ENCODE measurements at regions not wholly inside any gene's neighbourhood (a gene's known extent, or its start where the extent isn't known, plus 50 kb on each side); places are given as distances from the start of the nearest gene placed in this dataset.

GRCh38 chr1:106111044-106111443, 945.4 kb upstream of the PRMT6 start:
- H3K36me3 ChIP-seq (ENCODE audit: control insufficient read depth in 1 of 2, insufficient read depth in 2 of 2, low read length in 2 of 2), result no peaks in the 10 kb centered on the region
- peaks cover 0 to 2% of the 10 kb centered on the region in 2 donors for H3K9me3 ChIP-seq (ENCODE audit: control insufficient read depth in 1 of 2, low read length in 2 of 2)
- H3K4me1 ChIP-seq (ENCODE audit: control insufficient read depth in 1 of 2, insufficient read depth in 2 of 2, low read length in 2 of 2), result no peaks in the 10 kb centered on the region
- H3K27ac ChIP-seq (ENCODE audit: low read length), result no peak overlapping the region
- no peaks in the 10 kb centered on the region for H3K27me3 ChIP-seq (ENCODE audit: low read depth, low read length)
- H3K4me3 ChIP-seq (ENCODE audit: low read depth in 1 of 2, low read length in 2 of 2), result no peak overlapping the region

- Histone ChIP-seq H3K4me3 (ENCODE audit: low read depth in 1 of 2, low read length in 2 of 2) (no peak overlapping the region), H3K36me3 (ENCODE audit: control insufficient read depth in 1 of 2, insufficient read depth in 2 of 2, low read length in 2 of 2) (no peaks in the 10 kb centered on the region), H3K27ac (ENCODE audit: low read length) (no peak overlapping the region), H3K9me3 (ENCODE audit: control insufficient read depth in 1 of 2, low read length in 2 of 2) (peaks cover 0 to 2% of the 10 kb centered on the region in 2 donors), H3K4me1 (ENCODE audit: control insufficient read depth in 1 of 2, insufficient read depth in 2 of 2, low read length in 2 of 2) (no peaks in the 10 kb centered on the region), H3K27me3 (ENCODE audit: low read depth, low read length) (no peaks in the 10 kb centered on the region)
Measured at GRCh38 chr1:106113851-106114250, 942.6 kb upstream of the PRMT6 start.

DNA sequence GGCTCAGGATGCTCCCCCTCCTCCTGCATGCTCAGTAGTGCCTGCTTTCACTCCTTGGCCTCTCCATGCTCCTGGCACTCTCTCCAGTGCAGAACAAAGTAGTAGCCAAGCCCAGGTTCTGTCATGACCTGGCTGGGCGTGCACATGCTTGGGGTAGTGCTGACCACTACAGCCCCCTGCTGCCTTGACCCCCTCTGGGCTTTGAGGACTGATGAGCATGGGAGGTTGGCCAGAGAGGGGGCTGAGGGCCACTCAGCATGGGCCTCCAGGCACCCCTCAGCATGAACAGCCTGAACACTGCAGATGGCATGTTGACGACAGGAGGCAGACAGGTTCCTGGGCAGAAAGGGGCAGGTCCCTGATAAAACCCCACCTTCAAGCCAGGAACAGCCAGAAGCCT, 935.7 kb upstream of the PRMT6 start:
- Histone ChIP-seq H3K27ac (ENCODE audit: low read length) (no peak overlapping the region), H3K4me1 (ENCODE audit: control insufficient read depth in 1 of 2, insufficient read depth in 2 of 2, low read length in 2 of 2) (no peaks in the 10 kb centered on the region), H3K9me3 (ENCODE audit: control insufficient read depth in 1 of 2, low read length in 2 of 2) (peaks cover 0 to 5% of the 10 kb centered on the region in 2 donors), H3K4me3 (ENCODE audit: low read depth in 1 of 2, low read length in 2 of 2) (no peak overlapping the region), H3K27me3 (ENCODE audit: low read depth, low read length) (no peaks in the 10 kb centered on the region), H3K36me3 (ENCODE audit: control insufficient read depth in 1 of 2, insufficient read depth in 2 of 2, low read length in 2 of 2) (no peaks in the 10 kb centered on the region)

- Histone ChIP-seq H3K4me3 (ENCODE audit: low read depth in 1 of 2, low read length in 2 of 2) (no peak overlapping the region), H3K4me1 (ENCODE audit: control insufficient read depth in 1 of 2, insufficient read depth in 2 of 2, low read length in 2 of 2) (no peaks in the 10 kb centered on the region), H3K36me3 (ENCODE audit: control insufficient read depth in 1 of 2, insufficient read depth in 2 of 2, low read length in 2 of 2) (no peaks in the 10 kb centered on the region), H3K27me3 (ENCODE audit: low read depth, low read length) (no peaks in the 10 kb centered on the region), H3K9me3 (ENCODE audit: control insufficient read depth in 1 of 2, low read length in 2 of 2) (peaks cover 0 to 5% of the 10 kb centered on the region in 2 donors), H3K27ac (ENCODE audit: low read length) (no peak overlapping the region)
Measured at GRCh38 chr1:106121728-106122127, 934.7 kb upstream of the PRMT6 start.

GRCh38 chr1:106134561-106134960, 921.9 kb upstream of the PRMT6 start:
- Histone ChIP-seq H3K27ac (ENCODE audit: low read length) (no peak overlapping the region), H3K4me1 (ENCODE audit: control insufficient read depth in 1 of 2, insufficient read depth in 2 of 2, low read length in 2 of 2) (no peaks in the 10 kb centered on the region), H3K4me3 (ENCODE audit: low read depth in 1 of 2, low read length in 2 of 2) (no peak overlapping the region), H3K27me3 (ENCODE audit: low read depth, low read length) (no peaks in the 10 kb centered on the region), H3K9me3 (ENCODE audit: control insufficient read depth in 1 of 2, low read length in 2 of 2) (no peaks in the 10 kb centered on the region), H3K36me3 (ENCODE audit: control insufficient read depth in 1 of 2, insufficient read depth in 2 of 2, low read length in 2 of 2) (no peaks in the 10 kb centered on the region)

GRCh38 chr1:106173101-106173500, 883.4 kb upstream of the PRMT6 start:
- H3K27ac ChIP-seq (ENCODE audit: low read length), result no peak overlapping the region
- H3K36me3 ChIP-seq (ENCODE audit: control insufficient read depth in 1 of 2, insufficient read depth in 2 of 2, low read length in 2 of 2), result no peaks in the 10 kb centered on the region
- no peaks in the 10 kb centered on the region for H3K4me1 ChIP-seq (ENCODE audit: control insufficient read depth in 1 of 2, insufficient read depth in 2 of 2, low read length in 2 of 2)
- H3K9me3 ChIP-seq (ENCODE audit: control insufficient read depth in 1 of 2, low read length in 2 of 2), result peaks cover 0 to 2% of the 10 kb centered on the region in 2 donors
- H3K27me3 ChIP-seq (ENCODE audit: low read depth, low read length), result no peaks in the 10 kb centered on the region
- H3K4me3 ChIP-seq (ENCODE audit: low read depth in 1 of 2, low read length in 2 of 2), result no peak overlapping the region

- H3K27ac ChIP-seq (ENCODE audit: low read length), result no peak overlapping the region
- no peaks in the 10 kb centered on the region for H3K36me3 ChIP-seq (ENCODE audit: control insufficient read depth in 1 of 2, insufficient read depth in 2 of 2, low read length in 2 of 2)
- no peaks in the 10 kb centered on the region for H3K9me3 ChIP-seq (ENCODE audit: control insufficient read depth in 1 of 2, low read length in 2 of 2)
- no peak overlapping the region for H3K4me3 ChIP-seq (ENCODE audit: low read depth in 1 of 2, low read length in 2 of 2)
- H3K4me1 ChIP-seq (ENCODE audit: control insufficient read depth in 1 of 2, insufficient read depth in 2 of 2, low read length in 2 of 2), result no peaks in the 10 kb centered on the region
- no peaks in the 10 kb centered on the region for H3K27me3 ChIP-seq (ENCODE audit: low read depth, low read length)
Measured at GRCh38 chr1:106178791-106179190, 877.7 kb upstream of the PRMT6 start.

DNA sequence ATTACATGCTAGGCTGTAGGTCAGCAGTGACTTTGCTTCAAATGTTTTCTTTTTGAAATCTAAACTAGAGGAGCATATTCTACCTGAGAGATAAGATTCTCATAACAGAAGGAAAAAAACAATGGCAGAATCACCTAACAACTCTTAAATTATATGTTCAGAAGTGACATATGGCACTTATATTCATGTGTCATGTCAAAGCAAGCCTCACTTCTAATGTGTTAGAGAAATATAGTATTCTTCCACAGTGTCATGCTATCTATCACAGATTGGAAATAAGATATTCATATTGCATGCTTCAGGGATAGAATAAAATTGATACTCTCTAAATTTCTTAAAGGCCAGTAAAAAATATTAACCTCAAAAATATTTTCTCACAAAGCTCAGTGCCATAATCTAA, 874.6 kb upstream of the PRMT6 start:
- no peaks in the 10 kb centered on the region for H3K4me1 ChIP-seq (ENCODE audit: control insufficient read depth in 1 of 2, insufficient read depth in 2 of 2, low read length in 2 of 2)
- no peak overlapping the region for H3K4me3 ChIP-seq (ENCODE audit: low read depth in 1 of 2, low read length in 2 of 2)
- peaks cover 0 to 3% of the 10 kb centered on the region in 2 donors for H3K9me3 ChIP-seq (ENCODE audit: control insufficient read depth in 1 of 2, low read length in 2 of 2)
- H3K27me3 ChIP-seq (ENCODE audit: low read depth, low read length), result no peaks in the 10 kb centered on the region
- no peak overlapping the region for H3K27ac ChIP-seq (ENCODE audit: low read length)
- no peaks in the 10 kb centered on the region for H3K36me3 ChIP-seq (ENCODE audit: control insufficient read depth in 1 of 2, insufficient read depth in 2 of 2, low read length in 2 of 2)

DNA sequence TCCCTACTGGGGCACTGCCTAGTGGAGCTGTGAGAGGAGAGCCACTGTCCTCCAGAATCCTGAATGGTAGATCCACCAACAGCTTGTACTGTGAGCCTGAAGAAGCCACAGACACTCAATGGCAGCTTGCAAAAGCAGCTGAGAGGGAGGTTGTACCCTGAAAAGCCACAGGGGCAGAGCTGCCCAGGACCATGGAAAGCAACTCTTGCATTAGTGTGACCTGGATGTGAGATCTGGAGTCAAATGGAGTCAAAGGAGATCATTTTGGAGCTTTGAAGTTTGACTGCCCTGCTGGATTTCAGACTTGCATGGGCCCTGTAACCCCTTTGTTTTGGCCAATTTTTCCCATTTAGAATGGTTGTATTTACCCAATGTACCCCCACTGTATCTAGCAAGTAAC, 871.4 kb upstream of the PRMT6 start:
- Histone ChIP-seq H3K9me3 (ENCODE audit: control insufficient read depth in 1 of 2, low read length in 2 of 2) (peaks cover 0 to 3% of the 10 kb centered on the region in 2 donors), H3K36me3 (ENCODE audit: control insufficient read depth in 1 of 2, insufficient read depth in 2 of 2, low read length in 2 of 2) (no peaks in the 10 kb centered on the region), H3K27ac (ENCODE audit: low read length) (no peak overlapping the region), H3K27me3 (ENCODE audit: low read depth, low read length) (no peaks in the 10 kb centered on the region), H3K4me3 (ENCODE audit: low read depth in 1 of 2, low read length in 2 of 2) (no peak overlapping the region), H3K4me1 (ENCODE audit: control insufficient read depth in 1 of 2, insufficient read depth in 2 of 2, low read length in 2 of 2) (no peaks in the 10 kb centered on the region)

DNA sequence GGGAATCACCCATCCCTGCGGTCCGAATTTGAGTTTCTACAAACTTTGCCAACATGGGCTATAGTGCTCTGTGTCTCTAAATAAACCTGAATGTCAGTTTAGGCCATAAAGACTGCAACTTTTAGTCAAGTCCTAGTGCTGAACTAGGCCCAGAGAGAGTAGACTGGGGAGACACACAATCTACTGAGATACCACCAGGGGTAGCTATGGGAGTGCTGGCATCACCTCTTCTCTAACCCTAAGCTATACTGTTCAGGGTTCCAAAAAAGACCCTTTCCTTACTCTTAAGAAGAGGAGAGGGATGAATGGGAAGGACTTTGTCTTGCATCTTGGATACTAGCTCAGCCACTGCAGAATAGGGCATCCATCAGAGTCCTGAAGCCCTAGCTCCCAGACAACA, 866.7 kb upstream of the PRMT6 start:
- H3K27ac ChIP-seq (ENCODE audit: low read length), result no peak overlapping the region
- H3K36me3 ChIP-seq (ENCODE audit: control insufficient read depth in 1 of 2, insufficient read depth in 2 of 2, low read length in 2 of 2), result no peaks in the 10 kb centered on the region
- peaks cover 0 to 17% of the 10 kb centered on the region in 2 donors for H3K9me3 ChIP-seq (ENCODE audit: control insufficient read depth in 1 of 2, low read length in 2 of 2)
- H3K27me3 ChIP-seq (ENCODE audit: low read depth, low read length), result no peaks in the 10 kb centered on the region
- H3K4me3 ChIP-seq (ENCODE audit: low read depth in 1 of 2, low read length in 2 of 2), result no peak overlapping the region
- H3K4me1 ChIP-seq (ENCODE audit: control insufficient read depth in 1 of 2, insufficient read depth in 2 of 2, low read length in 2 of 2), result no peaks in the 10 kb centered on the region

- Histone ChIP-seq H3K36me3 (ENCODE audit: control insufficient read depth in 1 of 2, insufficient read depth in 2 of 2, low read length in 2 of 2) (no peaks in the 10 kb centered on the region), H3K27me3 (ENCODE audit: low read depth, low read length) (no peaks in the 10 kb centered on the region), H3K9me3 (ENCODE audit: control insufficient read depth in 1 of 2, low read length in 2 of 2) (peaks cover 0 to 18% of the 10 kb centered on the region in 2 donors), H3K4me3 (ENCODE audit: low read depth in 1 of 2, low read length in 2 of 2) (no peak overlapping the region), H3K27ac (ENCODE audit: low read length) (no peak overlapping the region), H3K4me1 (ENCODE audit: control insufficient read depth in 1 of 2, insufficient read depth in 2 of 2, low read length in 2 of 2) (no peaks in the 10 kb centered on the region)
Measured at GRCh38 chr1:106194206-106194605, 862.3 kb upstream of the PRMT6 start.

GRCh38 chr1:106200711-106201110, 855.8 kb upstream of the PRMT6 start:
- Histone ChIP-seq H3K27me3 (ENCODE audit: low read depth, low read length) (no peaks in the 10 kb centered on the region), H3K9me3 (ENCODE audit: control insufficient read depth in 1 of 2, low read length in 2 of 2) (no peaks in the 10 kb centered on the region), H3K4me1 (ENCODE audit: control insufficient read depth in 1 of 2, insufficient read depth in 2 of 2, low read length in 2 of 2) (no peaks in the 10 kb centered on the region), H3K27ac (ENCODE audit: low read length) (no peak overlapping the region), H3K36me3 (ENCODE audit: control insufficient read depth in 1 of 2, insufficient read depth in 2 of 2, low read length in 2 of 2) (no peaks in the 10 kb centered on the region), H3K4me3 (ENCODE audit: low read depth in 1 of 2, low read length in 2 of 2) (no peak overlapping the region)
